Skeletal muscle tissue (tissue), 3 donors: ENCODE measurements at regions not wholly inside any gene's neighbourhood (a gene's known extent, or its start where the extent isn't known, plus 50 kb on each side); places are given as distances from the start of the nearest gene placed in this dataset.

ENCODE experiments used
- H3K27ac ChIP-seq: one replicate; pipeline ENCODE4 v1.7.0; 2013; ENCODE audit warnings: mild to moderate bottlenecking, low read depth, low read length, inconsistent platforms
- H3K27me3 ChIP-seq, 3 donors: one replicate each; pipeline ENCODE4 v1.7.0; 2013; ENCODE audit warnings: low read length in 3 of 3; ENCODE audit not compliant: control insufficient read depth in 3 of 3, insufficient read depth in 3 of 3
- H3K36me3 ChIP-seq, 3 donors: one replicate each; pipeline ENCODE4 v1.7.0; 2013; ENCODE audit warnings: low read length in 3 of 3; ENCODE audit not compliant: control insufficient read depth in 3 of 3, insufficient read depth in 3 of 3
- H3K4me1 ChIP-seq, 3 donors: one replicate each; pipeline ENCODE4 v1.7.0; 2013; ENCODE audit warnings: low read length in 3 of 3, mild to moderate bottlenecking in 3 of 3; ENCODE audit not compliant: control insufficient read depth in 3 of 3, insufficient read depth in 3 of 3
- H3K4me3 ChIP-seq, 3 donors: one replicate each; pipeline ENCODE4 v1.7.0; 2013; ENCODE audit warnings: low read length in 3 of 3
- H3K9ac ChIP-seq, 3 donors: one replicate each; pipeline ENCODE4 v1.7.0; 2013; ENCODE audit warnings: low read length in 3 of 3, mild to moderate bottlenecking in 3 of 3, moderate library complexity in 2 of 3, low read depth in 1 of 3
- H3K9me3 ChIP-seq, 3 donors: one replicate each; pipeline ENCODE4 v1.7.0; 2013; ENCODE audit warnings: low read length in 3 of 3; ENCODE audit not compliant: control insufficient read depth in 3 of 3
- donor health status: Osteomylitis.

DNA sequence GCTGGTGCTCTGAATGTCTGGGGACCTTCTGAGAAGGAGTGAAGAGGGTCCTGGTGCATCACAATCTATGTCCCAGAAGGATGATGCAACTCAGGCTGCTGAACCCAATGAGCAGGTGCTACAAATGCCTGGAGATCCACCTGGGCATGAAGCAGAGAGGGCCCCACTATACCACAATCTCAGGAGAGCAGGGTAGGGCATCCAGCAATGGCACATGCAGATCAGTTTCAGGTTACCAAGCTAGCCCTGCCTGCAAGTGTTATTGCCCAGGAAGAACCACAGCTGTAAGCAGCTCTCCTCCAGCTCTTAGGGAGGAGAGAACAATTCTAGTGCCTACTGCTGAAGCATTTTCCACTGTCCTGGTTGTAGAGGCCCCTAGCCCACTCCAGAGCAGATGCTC is 389.2 kb upstream of the TNC start:
- no peaks in the 10 kb centered on the region for H3K27me3 ChIP-seq
- H3K9ac ChIP-seq, result no peak overlapping the region
- H3K4me3 ChIP-seq, result no peak overlapping the region

DNA sequence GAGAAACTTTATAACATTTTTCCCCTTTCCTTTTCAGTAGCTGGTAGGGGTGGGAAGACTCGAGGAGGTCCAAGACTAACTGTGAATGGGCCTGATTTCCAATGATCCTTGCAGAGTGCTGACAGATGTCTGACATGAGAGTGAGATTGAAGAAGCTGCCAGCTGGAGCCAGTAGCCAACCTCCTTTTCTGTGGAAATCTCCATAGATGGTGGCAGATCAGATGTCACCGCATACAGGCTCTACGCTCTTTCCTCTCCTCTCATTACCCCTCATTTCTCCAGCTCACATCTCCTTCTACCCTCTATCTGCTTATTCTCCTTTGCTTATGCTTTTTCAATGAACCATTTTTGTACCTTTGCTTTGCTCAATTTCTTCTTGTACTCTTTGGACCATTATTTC is 395.2 kb upstream of the TNC start:
- H3K9ac ChIP-seq, result no peak overlapping the region
- H3K27ac ChIP-seq, result no peak overlapping the region
- H3K4me3 ChIP-seq, result no peak overlapping the region
- no peaks in the 10 kb centered on the region for H3K36me3 ChIP-seq
- H3K9me3 ChIP-seq, result no peaks in the 10 kb centered on the region
- H3K4me1 ChIP-seq, result no peaks in the 10 kb centered on the region
- no peaks in the 10 kb centered on the region for H3K27me3 ChIP-seq

More for the DNA sequence above, 389.2 kb upstream of the TNC start:
- Histone ChIP-seq H3K9me3 (no peaks in the 10 kb centered on the region), H3K4me1 (no peaks in the 10 kb centered on the region), H3K36me3 (no peaks in the 10 kb centered on the region), H3K27ac (no peak overlapping the region)

DNA sequence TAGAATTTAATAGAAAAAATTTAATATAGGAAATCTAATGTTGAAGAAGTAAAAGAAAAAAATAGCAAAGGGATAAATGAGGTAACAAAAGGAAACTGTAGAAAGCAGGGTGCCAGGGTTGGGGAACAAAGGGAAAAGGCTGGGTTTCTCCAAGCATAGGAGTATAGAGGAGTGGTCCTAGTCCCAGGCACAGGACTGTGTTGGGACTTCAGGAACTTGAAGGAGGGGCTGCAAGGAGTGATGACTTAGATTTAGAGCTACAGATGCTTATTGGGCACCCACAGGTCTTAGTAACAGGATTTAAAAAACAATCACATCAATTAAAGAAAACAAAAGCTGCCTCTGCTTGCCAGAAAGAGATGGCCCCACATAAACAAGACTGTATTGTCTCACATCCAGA is 396.5 kb upstream of the TNC start:
- no peak overlapping the region for H3K4me3 ChIP-seq
- H3K9ac ChIP-seq, result no peak overlapping the region
- no peaks in the 10 kb centered on the region for H3K4me1 ChIP-seq
- no peak overlapping the region for H3K27ac ChIP-seq
- no peaks in the 10 kb centered on the region for H3K36me3 ChIP-seq
- H3K9me3 ChIP-seq, result no peaks in the 10 kb centered on the region
- H3K27me3 ChIP-seq, result no peaks in the 10 kb centered on the region

DNA sequence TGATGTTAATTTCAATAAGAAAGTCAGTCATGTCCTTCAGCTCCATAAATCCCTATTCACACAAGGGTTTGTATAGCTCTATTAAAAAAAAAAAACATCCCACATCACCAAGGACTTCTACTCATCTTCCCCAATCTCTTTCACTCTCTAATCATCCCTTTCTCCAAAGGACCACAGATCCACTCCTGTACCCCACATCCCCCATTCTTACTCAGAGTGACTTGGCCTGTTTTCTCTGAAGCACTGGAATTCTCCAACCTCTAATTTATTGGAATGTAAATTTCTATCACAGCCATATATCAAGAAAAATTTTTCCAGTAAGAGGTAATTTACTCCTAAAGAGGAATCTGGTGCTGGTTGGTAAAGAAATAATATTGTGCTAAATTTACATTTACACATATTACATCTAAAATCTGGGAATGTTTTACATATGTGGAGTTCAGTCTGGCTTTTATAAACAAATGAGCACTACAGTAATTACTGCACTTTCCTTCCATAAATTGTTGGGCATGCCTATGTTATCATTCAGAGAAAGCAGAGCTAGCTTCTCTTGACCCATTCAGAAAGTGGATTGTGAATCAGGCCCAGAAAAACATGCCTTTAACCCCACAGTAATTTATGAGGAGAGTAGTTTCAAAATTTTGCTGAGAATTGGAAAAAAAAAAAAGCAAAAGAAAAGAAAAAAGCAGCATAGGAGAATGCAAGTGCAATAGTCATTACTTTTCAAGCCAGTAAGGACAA is 399.5 kb upstream of the TNC start:
- Histone ChIP-seq H3K27me3 (peaks cover 0 to 2% (median 0%) of the 10 kb centered on the region in 3 donors), H3K9ac (no peak overlapping the region), H3K27ac (no peak overlapping the region), H3K4me3 (no peak overlapping the region), H3K4me1 (no peaks in the 10 kb centered on the region), H3K9me3 (no peaks in the 10 kb centered on the region), H3K36me3 (no peaks in the 10 kb centered on the region)

DNA sequence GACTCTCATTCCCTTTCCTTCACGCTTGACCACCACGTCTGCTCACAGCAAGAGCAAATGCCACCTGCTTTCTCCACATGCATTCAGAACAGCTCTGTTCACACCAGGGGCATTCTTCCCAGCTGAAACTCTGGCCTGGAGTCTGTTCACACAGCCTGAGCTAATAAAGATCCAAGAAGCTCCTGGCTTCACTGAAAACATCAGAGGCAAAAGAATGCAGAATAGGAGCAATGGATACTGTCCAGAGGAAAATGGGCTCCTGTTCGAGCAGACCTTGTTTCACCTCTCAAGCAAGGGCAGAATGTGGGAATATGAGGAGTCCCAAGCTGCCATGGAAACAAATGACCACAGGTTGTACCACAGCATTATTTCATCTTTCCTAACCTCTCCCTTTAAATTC is 402.7 kb upstream of the TNC start:
- Histone ChIP-seq H3K27me3 (peaks cover 0 to 2% (median 0%) of the 10 kb centered on the region in 3 donors), H3K4me1 (no peaks in the 10 kb centered on the region), H3K9ac (no peak overlapping the region), H3K36me3 (no peaks in the 10 kb centered on the region), H3K9me3 (no peaks in the 10 kb centered on the region), H3K4me3 (no peak overlapping the region), H3K27ac (no peak overlapping the region)

DNA sequence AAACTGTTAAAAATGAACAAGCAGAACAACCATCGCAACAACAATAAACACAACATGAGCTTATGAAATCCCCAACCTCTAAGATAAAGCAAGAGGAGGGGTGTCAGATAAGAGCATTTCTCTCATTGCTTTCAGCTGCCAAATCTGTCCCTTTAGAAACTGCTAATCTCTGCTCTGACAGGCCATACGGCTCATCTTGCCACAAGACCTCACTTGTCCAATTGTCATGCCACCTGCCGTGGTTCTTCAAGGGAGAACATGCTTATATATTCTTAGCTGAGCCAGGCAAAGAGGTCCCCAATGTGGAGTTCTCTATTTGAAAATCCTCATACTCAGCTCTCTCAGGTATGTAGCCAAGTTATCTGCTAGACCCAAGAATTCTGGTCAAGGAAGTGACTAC is 405.0 kb upstream of the TNC start:
- no peak overlapping the region for H3K27ac ChIP-seq
- no peak overlapping the region for H3K4me3 ChIP-seq
- H3K4me1 ChIP-seq, result no peaks in the 10 kb centered on the region
- peaks cover 0 to 2% (median 0%) of the 10 kb centered on the region in 3 donors for H3K27me3 ChIP-seq
- H3K9me3 ChIP-seq, result no peaks in the 10 kb centered on the region
- H3K36me3 ChIP-seq, result no peaks in the 10 kb centered on the region
- H3K9ac ChIP-seq, result no peak overlapping the region

DNA sequence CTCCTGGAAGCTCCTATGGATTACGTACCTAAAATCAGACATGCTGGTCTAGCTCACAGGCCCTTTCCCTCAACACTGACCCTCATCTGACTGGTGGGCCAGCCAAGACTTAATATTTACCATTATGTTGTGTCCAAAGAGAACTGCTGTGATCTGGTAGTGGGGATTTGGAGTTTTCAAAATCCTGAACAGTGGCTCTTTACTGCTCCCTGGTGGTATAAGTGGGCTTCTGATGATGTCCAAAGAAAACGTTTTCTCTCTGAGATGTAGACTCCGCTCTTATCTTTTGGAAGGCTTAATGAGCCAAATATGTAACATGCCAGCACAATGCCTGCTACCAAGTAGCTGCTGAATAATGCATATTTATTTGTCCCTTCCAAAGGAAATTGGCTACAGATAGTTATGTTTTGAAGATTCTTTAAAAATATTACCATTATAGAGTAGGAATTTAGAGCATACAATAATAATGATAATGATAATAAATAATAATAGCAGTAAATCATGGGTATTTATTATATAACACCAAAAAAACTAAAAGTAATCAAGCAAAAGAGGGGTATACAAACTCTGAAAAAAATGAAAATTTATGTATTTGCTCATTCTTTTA is 406.6 kb upstream of the TNC start:
- Histone ChIP-seq H3K27ac (no peak overlapping the region), H3K36me3 (no peaks in the 10 kb centered on the region), H3K4me3 (no peak overlapping the region), H3K9ac (no peak overlapping the region), H3K4me1 (no peaks in the 10 kb centered on the region), H3K9me3 (no peaks in the 10 kb centered on the region), H3K27me3 (peaks cover 0 to 2% (median 0%) of the 10 kb centered on the region in 3 donors)

DNA sequence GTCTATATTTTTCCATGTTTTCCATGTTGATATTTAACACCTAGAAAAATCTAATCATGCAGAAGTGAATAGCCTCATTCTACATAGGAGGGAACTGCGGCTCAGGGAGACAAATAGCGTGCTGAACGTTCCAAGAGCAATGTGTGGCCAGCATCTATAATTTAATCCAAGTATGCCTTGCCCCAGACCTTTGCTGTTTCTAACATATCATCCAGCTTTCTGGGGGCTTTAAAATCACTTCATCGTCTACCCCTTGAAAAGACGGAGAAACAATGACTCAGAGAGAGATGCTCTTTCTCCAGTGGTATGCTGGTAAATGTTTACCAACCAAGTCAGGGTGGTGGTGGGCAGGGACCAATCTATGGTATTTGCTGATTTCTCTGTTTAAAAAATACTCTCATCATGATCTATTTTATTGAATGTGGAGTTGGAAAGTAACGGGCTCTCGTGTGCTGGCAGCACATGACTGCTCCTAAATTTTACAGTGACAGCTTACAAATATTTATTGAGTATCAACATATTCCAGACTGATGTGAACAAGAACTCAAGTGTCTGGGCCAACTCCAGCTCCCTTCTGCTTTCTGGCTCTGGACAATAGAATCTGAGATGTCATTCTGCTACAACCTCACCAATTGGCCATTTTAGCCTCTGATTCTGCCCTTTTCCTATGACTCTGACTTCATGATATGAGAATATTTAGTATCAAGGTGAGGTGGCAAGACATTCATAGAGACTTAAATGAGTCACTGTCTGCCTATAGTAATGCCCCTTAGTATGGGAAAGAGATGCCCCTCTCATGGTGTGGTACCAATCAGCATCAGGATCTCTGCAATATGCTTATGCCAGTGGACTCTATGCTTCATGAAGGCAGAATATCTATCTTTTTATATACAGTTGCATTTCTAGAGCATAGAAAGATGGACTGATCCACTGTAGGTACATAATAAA is 407.4 kb upstream of the TNC start:
- Histone ChIP-seq H3K4me1 (no peaks in the 10 kb centered on the region), H3K27me3 (peaks cover 0 to 2% (median 0%) of the 10 kb centered on the region in 3 donors), H3K36me3 (no peaks in the 10 kb centered on the region), H3K9me3 (no peaks in the 10 kb centered on the region), H3K27ac (no peak overlapping the region), H3K9ac (no peak overlapping the region), H3K4me3 (no peak overlapping the region)

DNA sequence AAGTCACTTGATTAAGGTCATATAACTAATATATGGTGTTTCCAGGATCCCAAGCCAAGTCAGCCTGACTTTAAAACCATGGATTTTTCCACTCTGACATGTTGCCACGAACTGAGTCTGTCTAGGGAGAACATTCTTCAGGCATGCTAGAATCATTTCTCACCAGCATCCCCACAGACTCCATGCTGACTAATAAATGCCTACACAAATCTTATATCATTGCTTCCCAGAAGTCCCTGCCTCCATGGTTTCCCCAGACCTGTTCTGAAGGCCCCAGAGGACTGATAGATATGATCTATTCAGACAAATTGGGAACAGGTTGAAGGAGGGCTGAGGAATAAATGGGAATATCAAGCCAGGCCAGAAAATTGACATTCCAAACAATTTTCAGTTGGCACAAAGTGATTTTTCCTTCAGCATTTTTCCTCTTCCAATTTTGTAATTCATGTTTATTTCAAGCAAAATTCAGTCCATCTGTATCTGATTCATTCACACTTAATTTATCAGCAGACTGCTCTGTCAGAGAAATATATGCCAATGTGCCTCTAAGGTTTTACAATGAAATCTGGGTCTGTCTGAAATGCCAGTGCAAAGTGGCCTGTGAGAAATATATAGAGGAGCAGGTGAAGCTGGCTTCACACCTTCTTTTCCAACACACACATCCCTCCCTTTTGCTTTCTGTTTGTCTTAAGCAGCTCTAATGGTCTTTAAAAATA is 413.6 kb upstream of the TNC start:
- H3K4me3 ChIP-seq, result no peak overlapping the region
- H3K27me3 ChIP-seq, result no peaks in the 10 kb centered on the region
- no peak overlapping the region for H3K27ac ChIP-seq
- no peak overlapping the region for H3K9ac ChIP-seq
- H3K4me1 ChIP-seq, result no peaks in the 10 kb centered on the region
- H3K9me3 ChIP-seq, result no peaks in the 10 kb centered on the region
- no peaks in the 10 kb centered on the region for H3K36me3 ChIP-seq
